RWPE1 (cell line): ENCODE measurements at regions not wholly inside any gene's neighbourhood (a gene's known extent, or its start where the extent isn't known, plus 50 kb on each side); places are given as distances from the start of the nearest gene placed in this dataset.

Experiments
- CTCF ChIA-PET: fragments of 350-600 bp; sonication (Branson Sonifier 250); formaldehyde crosslinking; extraction: SDS; loops from one replicate; lab custom pipeline; 2021; lab: Yijun Ruan, JAX
- POLR2A ChIA-PET: fragments of 400-600 bp; formaldehyde crosslinking; extraction: SDS; loops from one replicate; lab custom pipeline; 2020; ENCODE audit warnings: antibody characterized with exemption; ENCODE audit not compliant: low non-redundant PET; lab: Yijun Ruan, JAX
- DNase-seq: peaks from one replicate; pipeline ENCODE4 v3.0.0; 2012; ENCODE audit warnings: low spot score
- H3K27ac ChIP-seq: fragments of 450-650 bp; 2 replicates; pipeline ENCODE4 v1.5.1; 2017
- TF ChIP-seq, protein P1 (sequence below): fragments of 450-650 bp; conservative IDR thresholded peaks from 2 replicates; pipeline ENCODE4 v1.5.1; 2017; ENCODE audit warnings: low read depth, mild to moderate bottlenecking

GRCh38 chr5:155311721-155312120 is 298.2 kb downstream of the KIF4B start:
- DNase-seq, result no peak
- ChIA-PET POLR2A (no interaction called here), CTCF (no interaction called here)
- no peak overlapping the region for H3K27ac ChIP-seq
- TF ChIP-seq, protein P1, sequence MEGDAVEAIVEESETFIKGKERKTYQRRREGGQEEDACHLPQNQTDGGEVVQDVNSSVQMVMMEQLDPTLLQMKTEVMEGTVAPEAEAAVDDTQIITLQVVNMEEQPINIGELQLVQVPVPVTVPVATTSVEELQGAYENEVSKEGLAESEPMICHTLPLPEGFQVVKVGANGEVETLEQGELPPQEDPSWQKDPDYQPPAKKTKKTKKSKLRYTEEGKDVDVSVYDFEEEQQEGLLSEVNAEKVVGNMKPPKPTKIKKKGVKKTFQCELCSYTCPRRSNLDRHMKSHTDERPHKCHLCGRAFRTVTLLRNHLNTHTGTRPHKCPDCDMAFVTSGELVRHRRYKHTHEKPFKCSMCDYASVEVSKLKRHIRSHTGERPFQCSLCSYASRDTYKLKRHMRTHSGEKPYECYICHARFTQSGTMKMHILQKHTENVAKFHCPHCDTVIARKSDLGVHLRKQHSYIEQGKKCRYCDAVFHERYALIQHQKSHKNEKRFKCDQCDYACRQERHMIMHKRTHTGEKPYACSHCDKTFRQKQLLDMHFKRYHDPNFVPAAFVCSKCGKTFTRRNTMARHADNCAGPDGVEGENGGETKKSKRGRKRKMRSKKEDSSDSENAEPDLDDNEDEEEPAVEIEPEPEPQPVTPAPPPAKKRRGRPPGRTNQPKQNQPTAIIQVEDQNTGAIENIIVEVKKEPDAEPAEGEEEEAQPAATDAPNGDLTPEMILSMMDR, result no peak

DNA sequence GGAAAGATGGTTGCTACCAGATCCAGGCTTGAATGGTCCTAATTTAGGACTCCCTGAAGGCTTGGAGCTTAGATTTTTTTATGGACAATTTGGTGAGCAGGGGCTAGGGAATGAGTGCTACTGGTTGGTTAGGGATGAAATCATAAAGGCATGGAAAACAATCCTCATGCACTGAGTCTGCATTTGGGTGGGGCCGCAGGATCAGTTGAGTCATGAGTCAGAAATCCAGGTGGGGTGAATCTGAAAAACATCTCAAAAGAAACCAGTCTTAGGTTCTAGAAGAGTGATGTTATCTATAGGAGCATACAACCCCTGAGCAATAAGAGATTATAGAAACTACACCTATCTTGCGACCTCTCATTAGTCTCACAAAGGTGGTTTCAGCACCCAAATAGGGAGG is 300.0 kb downstream of the KIF4B start:
- H3K27ac ChIP-seq, result no peak overlapping the region
- ChIA-PET POLR2A (no interaction called here), CTCF (no interaction called here)
- DNase-seq, result peak; percentile 54
- TF ChIP-seq, protein P1, result no peak

DNA sequence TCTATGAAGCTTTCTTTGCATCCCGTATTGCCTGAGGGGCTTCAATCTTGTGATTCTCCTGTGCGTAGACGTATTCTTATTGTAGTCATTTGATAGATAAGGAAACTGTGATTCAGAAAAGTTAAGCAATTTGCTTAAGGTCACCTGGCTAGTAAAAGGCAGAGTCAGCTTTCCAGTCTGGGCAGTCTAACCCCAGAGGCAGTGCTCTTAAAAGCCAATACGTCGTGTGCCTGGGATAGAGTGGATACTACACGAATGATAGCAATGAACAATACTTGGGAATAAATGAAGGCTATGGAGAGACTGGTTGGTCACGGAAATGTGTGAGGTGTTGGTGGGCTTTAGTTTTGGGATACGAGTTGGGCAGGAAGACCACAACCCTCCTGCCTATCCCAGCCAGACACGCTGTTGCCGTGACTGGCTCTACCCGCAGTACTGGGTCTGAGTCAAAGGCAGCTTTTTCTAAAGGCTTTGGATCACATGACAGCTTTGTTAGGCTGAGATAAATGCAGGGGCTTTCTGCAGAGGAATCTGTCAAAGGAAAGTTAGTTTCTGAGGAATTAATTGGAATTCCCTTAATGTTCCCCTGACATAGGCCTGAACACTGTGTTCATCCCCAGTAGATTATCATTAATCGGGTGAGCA is 302.6 kb downstream of the KIF4B start:
- no peak overlapping the region for H3K27ac ChIP-seq
- TF ChIP-seq, protein P1, result no peak
- no peak for DNase-seq
- CTCF ChIA-PET, result interaction anchor here (0.5 kb wide), 1 partner anchor 300 kb away, joined by 3 read pairs; no protein-coding TSS in a partner anchor
- POLR2A ChIA-PET, result no interaction called here

DNA sequence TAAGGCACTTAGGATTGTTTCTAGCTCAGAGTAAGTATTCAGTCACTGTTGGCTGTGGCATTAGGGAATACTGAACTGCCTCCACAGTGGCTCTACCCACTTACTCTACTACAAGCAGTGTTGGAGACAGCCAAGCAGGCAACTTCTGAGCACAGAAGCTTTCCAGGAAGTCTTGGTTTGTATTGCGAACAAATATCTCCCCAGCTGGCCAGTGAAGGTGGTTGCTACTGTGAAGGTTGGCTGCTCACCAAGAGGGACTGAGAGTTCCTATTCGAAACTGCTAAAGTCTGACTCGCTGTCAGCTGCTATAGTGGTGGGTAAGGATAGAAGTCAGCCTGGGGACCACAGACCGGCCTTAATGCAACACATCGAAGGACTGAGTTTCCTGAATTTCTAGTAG is 319.1 kb downstream of the KIF4B start:
- DNase-seq, result no peak
- CTCF ChIA-PET, result no interaction called here
- TF ChIP-seq, protein P1, result no peak
- POLR2A ChIA-PET, result interaction anchor here (0.5 kb wide), 1 partner anchor 344 kb away, joined by 5 read pairs; no protein-coding TSS in a partner anchor
- no peak overlapping the region for H3K27ac ChIP-seq

DNA sequence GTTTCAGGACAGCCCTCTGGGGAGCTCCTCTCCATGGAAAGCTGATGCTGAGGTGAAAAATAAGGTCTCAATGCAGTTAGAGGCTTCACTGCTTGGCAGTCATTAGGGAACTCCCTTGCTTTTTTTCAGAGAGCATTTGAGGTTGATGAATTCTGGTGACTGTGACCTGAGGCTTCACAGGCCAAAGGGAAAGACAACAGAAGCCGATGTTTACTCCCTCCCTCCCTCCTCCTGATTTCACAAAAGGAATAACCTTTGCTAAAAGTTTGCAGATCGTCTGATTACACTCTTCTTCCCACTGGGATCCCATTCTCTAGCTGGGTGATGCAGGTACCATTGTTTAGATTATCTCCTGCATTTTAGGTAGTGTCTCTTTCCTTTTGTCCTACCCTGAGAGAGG is 329.4 kb downstream of the KIF4B start:
- TF ChIP-seq, protein P1, result no peak
- ChIA-PET CTCF (interaction anchor here (0.7 kb wide), 1 partner anchor 255 kb away, joined by 4 read pairs; no protein-coding TSS in a partner anchor), POLR2A (no interaction called here)
- no peak overlapping the region for H3K27ac ChIP-seq
- DNase-seq, result no peak

DNA sequence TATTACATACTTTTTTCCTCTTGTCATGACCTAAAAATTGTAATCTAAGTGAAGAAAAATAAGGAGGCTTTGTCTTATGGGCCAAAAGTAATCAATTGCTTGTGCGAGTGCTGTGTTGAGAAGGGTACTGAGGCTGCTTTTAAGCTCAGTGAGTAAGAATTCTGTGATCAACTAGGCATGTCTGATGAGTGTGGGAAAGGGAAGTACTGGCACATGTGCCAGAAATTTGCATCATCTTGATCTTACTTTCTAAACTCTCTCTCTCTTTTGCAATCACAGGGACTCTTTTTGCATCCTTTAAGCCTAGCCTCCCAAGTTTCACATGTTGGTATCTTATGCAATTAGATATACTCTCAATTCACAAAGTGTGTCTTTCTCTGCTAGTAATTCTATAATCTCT is 329.9 kb downstream of the KIF4B start:
- no peak overlapping the region for H3K27ac ChIP-seq
- ChIA-PET POLR2A (no interaction called here), CTCF (interaction anchor here (0.7 kb wide), 1 partner anchor 255 kb away, joined by 4 read pairs; no protein-coding TSS in a partner anchor)
- no peak for DNase-seq
- TF ChIP-seq, protein P1, result no peak
